ENCODE measurements at regions not wholly inside any gene's neighbourhood (a gene's known extent, or its start where the extent isn't known, plus 50 kb on each side); places are given as distances from the start of the nearest gene placed in this dataset.

DNA sequence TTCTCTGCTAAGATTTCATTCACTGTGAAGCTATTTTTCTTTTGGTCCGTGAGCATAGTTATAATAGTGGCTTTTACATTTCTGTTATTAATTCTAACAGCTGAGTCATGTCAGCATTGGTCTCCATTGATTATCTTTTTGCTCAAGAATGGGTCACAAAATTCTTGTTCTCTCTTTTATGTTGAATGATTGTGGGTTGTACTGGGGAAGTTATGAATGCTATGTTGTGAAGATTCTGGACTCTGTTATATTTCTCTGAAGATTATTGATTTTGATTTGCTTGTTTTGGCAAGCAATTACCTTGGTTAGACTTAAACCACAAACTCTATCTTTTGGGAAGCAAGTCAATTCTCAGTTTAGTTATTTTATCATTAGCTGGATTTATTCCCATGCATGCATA lies 98.8 kb downstream of the IRX5 start:
- TF ChIP-seq, protein P1, sequence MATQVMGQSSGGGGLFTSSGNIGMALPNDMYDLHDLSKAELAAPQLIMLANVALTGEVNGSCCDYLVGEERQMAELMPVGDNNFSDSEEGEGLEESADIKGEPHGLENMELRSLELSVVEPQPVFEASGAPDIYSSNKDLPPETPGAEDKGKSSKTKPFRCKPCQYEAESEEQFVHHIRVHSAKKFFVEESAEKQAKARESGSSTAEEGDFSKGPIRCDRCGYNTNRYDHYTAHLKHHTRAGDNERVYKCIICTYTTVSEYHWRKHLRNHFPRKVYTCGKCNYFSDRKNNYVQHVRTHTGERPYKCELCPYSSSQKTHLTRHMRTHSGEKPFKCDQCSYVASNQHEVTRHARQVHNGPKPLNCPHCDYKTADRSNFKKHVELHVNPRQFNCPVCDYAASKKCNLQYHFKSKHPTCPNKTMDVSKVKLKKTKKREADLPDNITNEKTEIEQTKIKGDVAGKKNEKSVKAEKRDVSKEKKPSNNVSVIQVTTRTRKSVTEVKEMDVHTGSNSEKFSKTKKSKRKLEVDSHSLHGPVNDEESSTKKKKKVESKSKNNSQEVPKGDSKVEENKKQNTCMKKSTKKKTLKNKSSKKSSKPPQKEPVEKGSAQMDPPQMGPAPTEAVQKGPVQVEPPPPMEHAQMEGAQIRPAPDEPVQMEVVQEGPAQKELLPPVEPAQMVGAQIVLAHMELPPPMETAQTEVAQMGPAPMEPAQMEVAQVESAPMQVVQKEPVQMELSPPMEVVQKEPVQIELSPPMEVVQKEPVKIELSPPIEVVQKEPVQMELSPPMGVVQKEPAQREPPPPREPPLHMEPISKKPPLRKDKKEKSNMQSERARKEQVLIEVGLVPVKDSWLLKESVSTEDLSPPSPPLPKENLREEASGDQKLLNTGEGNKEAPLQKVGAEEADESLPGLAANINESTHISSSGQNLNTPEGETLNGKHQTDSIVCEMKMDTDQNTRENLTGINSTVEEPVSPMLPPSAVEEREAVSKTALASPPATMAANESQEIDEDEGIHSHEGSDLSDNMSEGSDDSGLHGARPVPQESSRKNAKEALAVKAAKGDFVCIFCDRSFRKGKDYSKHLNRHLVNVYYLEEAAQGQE (IDR thresholded peaks at IDR 0.05; ENCODE audit: insufficient read depth in 1 of 2, low read depth in 2 of 2, low read length in 1 of 2): no peak
- TF ChIP-seq POLR2AphosphoS5 (IDR thresholded peaks at IDR 0.05; ENCODE audit: low read depth, low read length) (no peak), TCF7L2 (IDR thresholded peaks at IDR 0.05; ENCODE audit: low read depth, low read length) (no peak), SIN3A (IDR thresholded peaks at IDR 0.05; ENCODE audit: borderline replicate concordance, insufficient read depth, low read depth, low read length) (no peak)
- TF ChIP-seq, protein P2, sequence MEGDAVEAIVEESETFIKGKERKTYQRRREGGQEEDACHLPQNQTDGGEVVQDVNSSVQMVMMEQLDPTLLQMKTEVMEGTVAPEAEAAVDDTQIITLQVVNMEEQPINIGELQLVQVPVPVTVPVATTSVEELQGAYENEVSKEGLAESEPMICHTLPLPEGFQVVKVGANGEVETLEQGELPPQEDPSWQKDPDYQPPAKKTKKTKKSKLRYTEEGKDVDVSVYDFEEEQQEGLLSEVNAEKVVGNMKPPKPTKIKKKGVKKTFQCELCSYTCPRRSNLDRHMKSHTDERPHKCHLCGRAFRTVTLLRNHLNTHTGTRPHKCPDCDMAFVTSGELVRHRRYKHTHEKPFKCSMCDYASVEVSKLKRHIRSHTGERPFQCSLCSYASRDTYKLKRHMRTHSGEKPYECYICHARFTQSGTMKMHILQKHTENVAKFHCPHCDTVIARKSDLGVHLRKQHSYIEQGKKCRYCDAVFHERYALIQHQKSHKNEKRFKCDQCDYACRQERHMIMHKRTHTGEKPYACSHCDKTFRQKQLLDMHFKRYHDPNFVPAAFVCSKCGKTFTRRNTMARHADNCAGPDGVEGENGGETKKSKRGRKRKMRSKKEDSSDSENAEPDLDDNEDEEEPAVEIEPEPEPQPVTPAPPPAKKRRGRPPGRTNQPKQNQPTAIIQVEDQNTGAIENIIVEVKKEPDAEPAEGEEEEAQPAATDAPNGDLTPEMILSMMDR (IDR thresholded peaks at IDR 0.05): no peak
- no peak for ATAC-seq
- CTCF ChIA-PET: no interaction called here
- Histone ChIP-seq H3K36me3 (ENCODE audit: control insufficient read depth, insufficient read depth, low read length) (no peaks in the 10 kb centered on the region), H3K4me3 (ENCODE audit: low read depth in 2 of 2, low read length in 2 of 2) (no peak overlapping the region), H3K4me1 (ENCODE audit: control insufficient read depth, insufficient read depth, low read length) (no peaks in the 10 kb centered on the region), H3K27ac (ENCODE audit: low read length) (no peak overlapping the region), H3K9me3 (ENCODE audit: control insufficient read depth, insufficient read depth, low read depth, low read length) (no peaks in the 10 kb centered on the region), H3K27me3 (ENCODE audit: control insufficient read depth, insufficient read depth, low read length) (no peaks in the 10 kb centered on the region; the same call in 1 of the 2 replicates)
- intact Hi-C loops (cut with micrococcal nuclease; ENCODE audit: unreplicated experiment) (loop anchor here (10.0 kb wide), 1 partner anchor 165 kb away; no protein-coding TSS in a partner anchor), in situ Hi-C loops (cut with HindIII; ENCODE audit: low pct_unique_long_range_greater_than_20kb, low sequenced_read_pairs) (no loop called here)
- POLR2A ChIA-PET: no interaction called here
- BruUV-seq (replicated peaks): no TSS peak
- no peak for DNase-seq (ENCODE audit: low read depth, low spot score)

DNA sequence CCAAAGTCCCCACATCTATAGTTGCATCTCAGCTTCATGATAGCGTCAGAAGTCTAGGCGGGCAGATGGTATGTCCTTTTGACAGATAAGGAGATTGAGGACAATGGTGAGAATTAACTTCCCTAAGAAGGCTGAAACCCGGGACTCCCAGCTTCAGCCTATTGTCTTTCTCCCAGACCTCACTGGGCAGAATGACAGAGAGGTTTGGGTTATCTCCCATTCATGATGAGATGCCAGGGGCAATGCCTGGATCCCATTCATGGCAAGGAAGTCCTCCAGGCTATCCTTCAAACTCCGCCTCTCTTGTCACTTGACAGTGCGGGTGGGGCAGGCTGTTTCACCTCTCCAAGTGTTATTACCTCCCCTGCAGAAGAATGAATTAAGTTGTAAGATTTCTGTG lies 100.3 kb downstream of the IRX5 start:
- no peaks in the 10 kb centered on the region for H3K4me1 ChIP-seq (ENCODE audit: control insufficient read depth, insufficient read depth, low read length)
- in situ Hi-C loops (cut with HindIII; ENCODE audit: low pct_unique_long_range_greater_than_20kb, low sequenced_read_pairs): no loop called here
- ATAC-seq (no peak), DNase-seq (ENCODE audit: low read depth, low spot score) (no peak)
- H3K27ac ChIP-seq (ENCODE audit: low read length): no peak overlapping the region
- H3K9me3 ChIP-seq (ENCODE audit: control insufficient read depth, insufficient read depth, low read depth, low read length): no peaks in the 10 kb centered on the region
- POLR2A ChIA-PET: no interaction called here
- TF ChIP-seq, protein P2 (IDR thresholded peaks at IDR 0.05): no peak
- TF ChIP-seq, protein P1 (IDR thresholded peaks at IDR 0.05; ENCODE audit: insufficient read depth in 1 of 2, low read depth in 2 of 2, low read length in 1 of 2): no peak
- TF ChIP-seq POLR2AphosphoS5 (IDR thresholded peaks at IDR 0.05; ENCODE audit: low read depth, low read length): no peak
- TF ChIP-seq SIN3A (IDR thresholded peaks at IDR 0.05; ENCODE audit: borderline replicate concordance, insufficient read depth, low read depth, low read length): no peak
- TF ChIP-seq TCF7L2 (IDR thresholded peaks at IDR 0.05; ENCODE audit: low read depth, low read length): no peak
- H3K4me3 ChIP-seq (ENCODE audit: low read depth in 2 of 2, low read length in 2 of 2): no peak overlapping the region
- H3K27me3 ChIP-seq (ENCODE audit: control insufficient read depth, insufficient read depth, low read length): no peaks in the 10 kb centered on the region; the same call in 1 of the 2 replicates
- intact Hi-C loops (cut with micrococcal nuclease; ENCODE audit: unreplicated experiment): no loop called here
- H3K36me3 ChIP-seq (ENCODE audit: control insufficient read depth, insufficient read depth, low read length): no peaks in the 10 kb centered on the region
- BruUV-seq (replicated peaks): no TSS peak
- CTCF ChIA-PET: no interaction called here

Measured in Panc1 (cell line).